IMR-90 (cell line): ENCODE measurements at regions not wholly inside any gene's neighbourhood (a gene's known extent, or its start where the extent isn't known, plus 50 kb on each side); places are given as distances from the start of the nearest gene placed in this dataset.

Source experiments
- ATAC-seq: fragments of 200-7000 bp; cut with Tn5 transposase; 2 replicates; pipeline ENCODE4 v1.9.1; 2020; ENCODE audit warnings: low read depth, mild to moderate bottlenecking, moderate library complexity
- BruUV-seq: library from RNA; stranded (reverse); fragments of 400-500 nt; replicated peaks from 2 replicates; lab custom pipeline; 2021; lab: Mats Ljungman, UMichigan
- CTCF ChIA-PET: fragments of 300-600 bp; formaldehyde crosslinking; extraction: SDS; loops from one replicate; lab custom pipeline; 2021; ENCODE audit warnings: antibody characterized with exemption; lab: Yijun Ruan, JAX
- POLR2A ChIA-PET: fragments of 300-600 bp; sonication (Branson Sonifier 250); formaldehyde crosslinking; loops from one replicate; lab custom pipeline; 2022; ENCODE audit warnings: antibody characterized with exemption; ENCODE audit not compliant: unreplicated experiment; lab: Charles Lee
- DNase-seq: peaks from one replicate; pipeline ENCODE4 v3.0.0; 2013
- H2AFZ ChIP-seq: replicated peaks from 2 replicates; pipeline ENCODE3; 2013; ENCODE audit warnings: low read length, mild to moderate bottlenecking; ENCODE audit not compliant: poor library complexity
- H2AK5ac ChIP-seq: 2 replicates; pipeline ENCODE4 v1.6.1; 2013; ENCODE audit warnings: low read depth, low read length, inconsistent platforms
- H2AK9ac ChIP-seq: replicated peaks from 2 replicates; pipeline ENCODE3; 2013; ENCODE audit warnings: mild to moderate bottlenecking, low read depth, low read length, moderate library complexity; ENCODE audit not compliant: poor library complexity
- H2BK120ac ChIP-seq: 2 replicates; pipeline ENCODE4 v1.6.1; 2013; ENCODE audit warnings: low read depth, low read length, inconsistent platforms
- H2BK15ac ChIP-seq: 3 replicates; pipeline ENCODE4 v1.6.1; 2013; ENCODE audit warnings: low read depth, low read length, inconsistent platforms
- H2BK20ac ChIP-seq: 2 replicates; pipeline ENCODE4 v1.6.1; 2013; ENCODE audit warnings: low read depth, mild to moderate bottlenecking, inconsistent platforms, low read length, moderate library complexity
- H2BK5ac ChIP-seq: 2 replicates; pipeline ENCODE4 v1.6.1; 2013; ENCODE audit warnings: mild to moderate bottlenecking, low read depth, low read length, inconsistent platforms; ENCODE audit not compliant: poor library complexity, severe bottlenecking
- H3K14ac ChIP-seq: replicated peaks from 2 replicates; pipeline ENCODE4 v1.6.1; 2013; ENCODE audit warnings: low read depth, low read length, inconsistent platforms
- H3K18ac ChIP-seq: 2 replicates; pipeline ENCODE4 v1.6.1; 2013; ENCODE audit warnings: low read depth, low read length, control low read depth
- H3K23ac ChIP-seq: 2 replicates; pipeline ENCODE4 v1.6.1; 2013; ENCODE audit warnings: low read depth, low read length, inconsistent platforms
- H3K27ac ChIP-seq: 2 replicates; pipeline ENCODE4 v1.5.1; 2013; ENCODE audit warnings: mild to moderate bottlenecking, control low read depth, low read length; ENCODE audit not compliant: insufficient read depth
- H3K27me3 ChIP-seq: 2 replicates; pipeline ENCODE4 v1.6.1; 2013; ENCODE audit warnings: low read length; ENCODE audit not compliant: control insufficient read depth, insufficient read depth
- H3K36me3 ChIP-seq: 2 replicates; pipeline ENCODE4 v1.6.1; 2013; ENCODE audit warnings: low read length, mixed read lengths; ENCODE audit not compliant: control insufficient read depth, insufficient read depth
- H3K4ac ChIP-seq: 2 replicates; pipeline ENCODE4 v1.6.1; 2013; ENCODE audit warnings: low read depth, low read length, inconsistent platforms
- H3K4me1 ChIP-seq: 2 replicates; pipeline ENCODE4 v1.6.1; 2013; ENCODE audit warnings: low read length, mixed read lengths; ENCODE audit not compliant: control insufficient read depth, insufficient read depth
- H3K4me2 ChIP-seq: 2 replicates; pipeline ENCODE4 v1.6.1; 2013; ENCODE audit warnings: low read depth, mild to moderate bottlenecking, control low read depth, low read length, moderate library complexity
- H3K4me3 ChIP-seq: 2 replicates; pipeline ENCODE4 v1.5.1; 2013; ENCODE audit warnings: low read depth, mild to moderate bottlenecking, control low read depth, low read length, moderate library complexity; ENCODE audit not compliant: insufficient read depth
- H3K56ac ChIP-seq: 2 replicates; pipeline ENCODE4 v1.6.1; 2013; ENCODE audit warnings: low read length, inconsistent platforms; ENCODE audit not compliant: insufficient read depth; ENCODE audit errors: extremely low read depth
- H3K79me1 ChIP-seq, 2 experiments: 2 replicates each; pipeline ENCODE4 v1.6.1; 2013; ENCODE audit warnings: low read length in 2 of 2, inconsistent platforms in 1 of 2, low read depth in 1 of 2
- H3K9ac ChIP-seq: 2 replicates; pipeline ENCODE4 v1.6.1; 2013; ENCODE audit warnings: low read depth, low read length, control low read depth
- H3K9me1 ChIP-seq: 2 replicates; pipeline ENCODE4 v1.6.1; 2013; ENCODE audit warnings: low read length, inconsistent platforms; ENCODE audit not compliant: insufficient read depth
- H3K9me3 ChIP-seq: 2 replicates; pipeline ENCODE4 v1.6.1; 2013; ENCODE audit warnings: low read length; ENCODE audit not compliant: control insufficient read depth, insufficient read depth
- H4K20me1 ChIP-seq: 2 replicates; pipeline ENCODE4 v1.6.1; 2013; ENCODE audit warnings: low read length, inconsistent platforms; ENCODE audit not compliant: insufficient read depth
- H4K5ac ChIP-seq: 2 replicates; pipeline ENCODE4 v1.6.1; 2013; ENCODE audit warnings: mild to moderate bottlenecking, low read depth, low read length, control low read depth
- H4K8ac ChIP-seq, 2 experiments: 2 replicates each; pipeline ENCODE4 v1.6.1; 2013; ENCODE audit warnings: low read depth in 2 of 2, low read length in 2 of 2, control low read depth in 1 of 2, inconsistent platforms in 1 of 2
- H4K91ac ChIP-seq: 2 replicates; pipeline ENCODE4 v1.6.1; 2013; ENCODE audit warnings: low read depth, low read length, inconsistent platforms; ENCODE audit not compliant: insufficient read depth
- BHLHE40 ChIP-seq: fragments of 150-350 bp; IDR thresholded peaks from 2 replicates; pipeline ENCODE4 v1.6.1; 2016; ENCODE audit warnings: mild to moderate bottlenecking, low read depth, low read length
- CEBPB ChIP-seq: IDR thresholded peaks from 2 replicates; pipeline ENCODE4 v1.6.1; 2012; ENCODE audit warnings: low read depth, low read length, improper control_type of control experiment
- CHD1 ChIP-seq: IDR thresholded peaks from 2 replicates; pipeline ENCODE4 v1.6.1; 2012; ENCODE audit warnings: low read depth, low read length, improper control_type of control experiment
- CTCF ChIP-seq: conservative IDR thresholded peaks from 2 replicates; pipeline ENCODE4 v1.5.1; 2012; ENCODE audit warnings: mild to moderate bottlenecking, low read depth, low read length, improper control_type of control experiment
- NFE2L2 ChIP-seq: fragments of 150-350 bp; IDR thresholded peaks from 2 replicates; pipeline ENCODE4 v1.6.1; 2016; ENCODE audit warnings: low read depth, mild to moderate bottlenecking, low read length
- RFX5 ChIP-seq: IDR thresholded peaks from 2 replicates; pipeline ENCODE4 v1.8.0; 2012; ENCODE audit warnings: low read depth, mild to moderate bottlenecking, low read length, moderate library complexity
- WGBS, 2 experiments: methylation state at CpG; one replicate each; pipeline versions ENCODE4 v1.1.5 to v1.1.7; 2013; ENCODE audit warnings: missing lambda C conversion rate in 2 of 2; ENCODE audit not compliant: insufficient read length in 1 of 2; ENCODE audit errors: extremely low coverage in 2 of 2; 5-methylcytosine and 5-hydroxymethylcytosine counted together
- dilution Hi-C: fragments of 300-500 bp; cut with HindIII; formaldehyde crosslinking; loops from one replicate; pipeline ENCODE4 v1.14.3; 2018; ENCODE audit warnings: low sequenced_read_pairs; ENCODE audit not compliant: unreplicated experiment
- in situ Hi-C: fragments of 300-500 bp; cut with MboI; formaldehyde crosslinking; loops from 3 replicates; pipeline ENCODE4 v1.14.3; 2019; ENCODE audit warnings: low sequenced_read_pairs, inconsistent platforms, mixed read lengths
- intact Hi-C: fragments of 100-400 bp; cut with micrococcal nuclease; formaldehyde crosslinking; loops from 2 replicates; pipeline ENCODE4 v1.10.0; 2022

GRCh38 chr2:106339609-106340008, 128.6 kb downstream of the RGPD3 start:
- H2AK9ac ChIP-seq = no peak overlapping the region
- no peak overlapping the region for H2AFZ ChIP-seq
- no CpG with 5 or more reads among the region's 3 CpGs for WGBS, 2 experiments

More at GRCh38 chr2:106339609-106340008, 128.6 kb downstream of the RGPD3 start:
- no peak overlapping the region for H4K8ac ChIP-seq
- CTCF ChIA-PET = no interaction called here
- DNase-seq (no peak), ATAC-seq (no peak)
- dilution Hi-C loops (no loop called here), intact Hi-C loops (no loop called here), in situ Hi-C loops (no loop called here)
- no peak overlapping the region for H3K18ac ChIP-seq
- no peaks in the 10 kb centered on the region for H3K4me1 ChIP-seq
- no peak overlapping the region for H3K4me3 ChIP-seq
- no peaks in the 10 kb centered on the region for H3K9me3 ChIP-seq
- H2BK5ac ChIP-seq = no peak overlapping the region
- no TSS peak for BruUV-seq
- no peak overlapping the region for H2BK20ac ChIP-seq
- no peak overlapping the region for H3K14ac ChIP-seq
- no peak overlapping the region for H2AK5ac ChIP-seq
- H3K79me1 ChIP-seq = no peaks in the 10 kb centered on the region
- no peak overlapping the region for H3K56ac ChIP-seq
- no peak overlapping the region for H2BK120ac ChIP-seq
- H4K91ac ChIP-seq = no peak overlapping the region
- TF ChIP-seq CEBPB (no peak), NFE2L2 (no peak), BHLHE40 (no peak), CHD1 (no peak), RFX5 (no peak), CTCF (no peak)
- H2BK15ac ChIP-seq = no peak overlapping the region
- H3K9me1 ChIP-seq = no peaks in the 10 kb centered on the region
- no peak overlapping the region for H3K23ac ChIP-seq
- POLR2A ChIA-PET = no interaction called here
- no peak overlapping the region for H3K4ac ChIP-seq
- H3K36me3 ChIP-seq = no peaks in the 10 kb centered on the region
- no peak overlapping the region for H3K4me2 ChIP-seq
- H3K27me3 ChIP-seq = no peaks in the 10 kb centered on the region
- no peak overlapping the region for H3K9ac ChIP-seq
- H3K27ac ChIP-seq = no peak overlapping the region
- H4K20me1 ChIP-seq = no peaks in the 10 kb centered on the region
- no peak overlapping the region for H4K5ac ChIP-seq
